ENCODE measurements at regions not wholly inside any gene's neighbourhood (a gene's known extent, or its start where the extent isn't known, plus 50 kb on each side); places are given as distances from the start of the nearest gene placed in this dataset.

GRCh38 chr2:8028436-8028835, 653.4 kb upstream of the ID2 start:
- TF ChIP-seq CTCF (IDR thresholded peaks at IDR 0.05; ENCODE audit: insufficient read depth, low read length, missing control alignments) = no peak
- ChIA-PET CTCF (no interaction called here), POLR2A (interaction anchor here (0.6 kb wide), 1 partner anchor 418 kb away, joined by 3 read pairs; no protein-coding TSS in a partner anchor)
- H3K4me3 ChIP-seq (ENCODE audit: low read depth, low read length) = no peak overlapping the region
- DNase-seq (ENCODE audit: low read depth, low spot score) = no peak

- CTCF ChIA-PET = no interaction called here
- DNase-seq (ENCODE audit: low read depth, low spot score) = no peak
- no peak overlapping the region for H3K4me3 ChIP-seq (ENCODE audit: low read depth, low read length)
- POLR2A ChIA-PET = interaction anchor here (0.7 kb wide), 1 partner anchor 12 kb away, joined by 3 read pairs; no protein-coding TSS in a partner anchor
- no peak for TF ChIP-seq CTCF (IDR thresholded peaks at IDR 0.05; ENCODE audit: insufficient read depth, low read length, missing control alignments)
These were observed 652.9 kb upstream of the ID2 start for GRCh38 chr2:8028981-8029380.

GRCh38 chr2:8030573-8031303, 651.1 kb upstream of the ID2 start:
- no peak for DNase-seq (ENCODE audit: low read depth, low spot score)
- no peak overlapping the region for H3K4me3 ChIP-seq (ENCODE audit: low read depth, low read length)
- TF ChIP-seq CTCF (IDR thresholded peaks at IDR 0.05; ENCODE audit: insufficient read depth, low read length, missing control alignments) = no peak
- ChIA-PET CTCF (no interaction called here), POLR2A (interaction anchor here (0.6 kb wide), 1 partner anchor 57 kb away, joined by 3 read pairs; no protein-coding TSS in a partner anchor)

GRCh38 chr2:8031370-8031769, 650.5 kb upstream of the ID2 start:
- CTCF ChIA-PET = no interaction called here
- no peak overlapping the region for H3K4me3 ChIP-seq (ENCODE audit: low read depth, low read length)
- DNase-seq (ENCODE audit: low read depth, low spot score) = no peak
- POLR2A ChIA-PET = interaction anchor here (0.6 kb wide), 1 partner anchor 56 kb away, joined by 3 read pairs; no protein-coding TSS in a partner anchor
- TF ChIP-seq CTCF (IDR thresholded peaks at IDR 0.05; ENCODE audit: insufficient read depth, low read length, missing control alignments) = no peak

- ChIA-PET CTCF (interaction anchor here (1.4 kb wide), 1 partner anchor 17 kb away, joined by 3 read pairs; no protein-coding TSS in a partner anchor), POLR2A (no interaction called here)
- no peak for TF ChIP-seq CTCF (IDR thresholded peaks at IDR 0.05; ENCODE audit: insufficient read depth, low read length, missing control alignments)
- DNase-seq (ENCODE audit: low read depth, low spot score) = no peak
- H3K4me3 ChIP-seq (ENCODE audit: low read depth, low read length) = no peak overlapping the region
These were observed 648.2 kb upstream of the ID2 start for GRCh38 chr2:8033546-8034096.

- no peak overlapping the region for H3K4me3 ChIP-seq (ENCODE audit: low read depth, low read length)
- ChIA-PET POLR2A (no interaction called here), CTCF (no interaction called here)
- TF ChIP-seq CTCF (IDR thresholded peaks at IDR 0.05; ENCODE audit: insufficient read depth, low read length, missing control alignments) = no peak
- DNase-seq (ENCODE audit: low read depth, low spot score) = no peak
These were observed 645.5 kb upstream of the ID2 start for GRCh38 chr2:8036366-8036765.
